H1 (cell line): ENCODE measurements at regions not wholly inside any gene's neighbourhood (a gene's known extent, or its start where the extent isn't known, plus 50 kb on each side); places are given as distances from the start of the nearest gene placed in this dataset.

ENCODE experiments used
- CTCF ChIA-PET: fragments of 300-600 bp; sonication (Branson Sonifier 250); formaldehyde crosslinking; loops from one replicate; lab custom pipeline; 2021; ENCODE audit not compliant: partially characterized antibody; lab: Charles Lee
- POLR2A ChIA-PET: fragments of 300-600 bp; sonication (Branson Sonifier 250); formaldehyde crosslinking; loops from one replicate; lab custom pipeline; 2021; ENCODE audit warnings: inconsistent platforms; ENCODE audit not compliant: partially characterized antibody; lab: Charles Lee
- DNase-seq, 2 experiments: peaks; one replicate each; pipeline versions ENCODE4 v3.0.0 to v3.0.0-alpha.2; 2010 to 2022; ENCODE audit warnings: low spot score in 2 of 2, low read depth in 1 of 2, mixed read lengths in 1 of 2
- FAIRE-seq: peaks from 2 replicates; lab custom pipeline; 2011; peaks lifted over from hg19 to GRCh38; lab: Jason Lieb, UNC
- H2AFZ ChIP-seq: 2 replicates; pipeline ENCODE4 v1.8.1; 2012; ENCODE audit warnings: low read length, inconsistent platforms
- H2AK5ac ChIP-seq: 2 replicates; pipeline ENCODE4 v1.6.1; 2013; ENCODE audit warnings: low read depth, low read length
- H2BK120ac ChIP-seq: replicated peaks from 2 replicates; pipeline ENCODE3; 2013; ENCODE audit warnings: low read depth, low read length, inconsistent platforms
- H2BK12ac ChIP-seq: 2 replicates; pipeline ENCODE4 v1.6.1; 2013; ENCODE audit warnings: low read depth, low read length
- H2BK15ac ChIP-seq: 2 replicates; pipeline ENCODE4 v1.6.1; 2013; ENCODE audit warnings: low read length
- H2BK20ac ChIP-seq: 2 replicates; pipeline ENCODE4 v1.6.1; 2013; ENCODE audit warnings: low read length
- H2BK5ac ChIP-seq: 2 replicates; pipeline ENCODE4 v1.6.1; 2013; ENCODE audit warnings: low read depth, low read length
- H3K14ac ChIP-seq: 2 replicates; pipeline ENCODE4 v1.6.1; 2013; ENCODE audit warnings: inconsistent platforms; ENCODE audit not compliant: insufficient read length
- H3K18ac ChIP-seq: 2 replicates; pipeline ENCODE4 v1.6.1; 2013; ENCODE audit warnings: low read length; ENCODE audit errors: extremely low read depth
- H3K23ac ChIP-seq: 2 replicates; pipeline ENCODE4 v1.6.1; 2013; ENCODE audit warnings: inconsistent platforms; ENCODE audit not compliant: insufficient read length
- H3K23me2 ChIP-seq: 2 replicates; pipeline ENCODE4 v1.6.1; 2013; ENCODE audit warnings: low read depth, low read length
- H3K27ac ChIP-seq: 2 replicates; pipeline ENCODE4 v1.6.1; 2011; ENCODE audit warnings: low read depth, low read length, inconsistent platforms
- H3K27me3 ChIP-seq, 4 experiments: replicated peaks in 1 of 4; 1 replicate in 1 of 4; 2 replicates in 3 of 4; pipeline versions ENCODE4 v1.6.1 to v1.8.1; 2011 to 2013; ENCODE audit warnings: low read length in 3 of 4, mild to moderate bottlenecking in 3 of 4, inconsistent platforms in 2 of 4, mixed read lengths in 2 of 4, moderate library complexity in 1 of 4; ENCODE audit not compliant: control insufficient read depth in 3 of 4, insufficient read depth in 3 of 4; ENCODE audit errors: extremely low read depth in 1 of 4
- H3K36me3 ChIP-seq, 4 experiments: 2 replicates each; pipeline versions ENCODE4 v1.6.1 to v1.8.1; 2011 to 2013; ENCODE audit warnings: mild to moderate bottlenecking in 4 of 4, low read length in 3 of 4, moderate library complexity in 2 of 4, control low read depth in 1 of 4, inconsistent platforms in 1 of 4; ENCODE audit not compliant: insufficient read depth in 4 of 4, control insufficient read depth in 2 of 4
- H3K4ac ChIP-seq: replicated peaks from 2 replicates; pipeline ENCODE3; 2013; ENCODE audit warnings: low read length, low read depth, mixed read lengths, inconsistent platforms; ENCODE audit not compliant: insufficient read length
- H3K4me1 ChIP-seq, 4 experiments: replicated peaks in 1 of 4; 1 replicate in 1 of 4; 2 replicates in 3 of 4; pipeline versions ENCODE4 v1.6.1 to v1.8.1; 2011 to 2013; ENCODE audit warnings: low read length in 3 of 4, inconsistent platforms in 2 of 4, mixed read lengths in 1 of 4; ENCODE audit not compliant: insufficient read depth in 4 of 4, control insufficient read depth in 3 of 4
- H3K4me2 ChIP-seq, 2 experiments: 2 replicates each; pipeline versions ENCODE4 v1.6.1 to v1.8.1; 2011 to 2013; ENCODE audit warnings: low read depth in 2 of 2, low read length in 2 of 2, control low read depth in 1 of 2, inconsistent platforms in 1 of 2, mild to moderate bottlenecking in 1 of 2; ENCODE audit not compliant: insufficient read depth in 1 of 2
- H3K4me3 ChIP-seq, 4 experiments: fragments of 200-600, 300-600 bp in 1 of 4; sonication (generic), shearing (Covaris generic), sonication (Bioruptor Twin) in 1 of 4; 2 replicates each; pipeline versions ENCODE4 v1.5.1 to v1.8.1; 2011 to 2016; ENCODE audit warnings: low read length in 4 of 4, low read depth in 3 of 4, control low read depth in 2 of 4, inconsistent platforms in 2 of 4, mild to moderate bottlenecking in 2 of 4, mixed read lengths in 1 of 4, moderate library complexity in 1 of 4; ENCODE audit not compliant: insufficient read depth in 2 of 4; ENCODE audit errors: extremely low read depth in 1 of 4
- H3K56ac ChIP-seq: replicated peaks from 2 replicates; pipeline ENCODE3; 2013; ENCODE audit warnings: low read depth, mild to moderate bottlenecking, mixed read lengths, low read length, inconsistent platforms; ENCODE audit not compliant: insufficient read length
- H3K79me1 ChIP-seq: 2 replicates; pipeline ENCODE4 v1.6.1; 2013; ENCODE audit warnings: low read depth, low read length, control low read depth
- H3K79me2 ChIP-seq, 2 experiments: 2 replicates each; pipeline versions ENCODE4 v1.6.1 to v1.8.1; 2012 to 2013; ENCODE audit warnings: low read length in 2 of 2, mild to moderate bottlenecking in 2 of 2, inconsistent platforms in 1 of 2; ENCODE audit not compliant: insufficient read depth in 2 of 2, control insufficient read depth in 1 of 2
- H3K9ac ChIP-seq, 4 experiments: replicated peaks in 1 of 4; 1 replicate in 1 of 4; 2 replicates in 3 of 4; pipeline versions ENCODE4 v1.6.1 to v1.8.1; 2011 to 2013; ENCODE audit warnings: low read depth in 3 of 4, low read length in 3 of 4, control low read depth in 2 of 4, mild to moderate bottlenecking in 2 of 4, moderate library complexity in 2 of 4, inconsistent platforms in 1 of 4; ENCODE audit errors: extremely low read depth in 1 of 4
- H3K9me3 ChIP-seq, 2 experiments: 2 replicates each; pipeline versions ENCODE4 v1.6.1 to v1.8.1; 2012 to 2013; ENCODE audit warnings: mild to moderate bottlenecking in 2 of 2, moderate library complexity in 2 of 2, control low read depth in 1 of 2, inconsistent platforms in 1 of 2, low read depth in 1 of 2, low read length in 1 of 2, mixed read lengths in 1 of 2; ENCODE audit not compliant: insufficient read depth in 2 of 2
- H4K20me1 ChIP-seq, 2 experiments: replicated peaks in 1 of 2; 2 replicates each; pipeline versions ENCODE3 to v1.8.1; 2011 to 2013; ENCODE audit warnings: inconsistent platforms in 2 of 2, low read length in 2 of 2, mild to moderate bottlenecking in 1 of 2; ENCODE audit not compliant: insufficient read depth in 2 of 2, control insufficient read depth in 1 of 2
- H4K5ac ChIP-seq: 2 replicates; pipeline ENCODE4 v1.6.1; 2013; ENCODE audit warnings: low read length, low read depth, mixed read lengths, inconsistent platforms; ENCODE audit not compliant: insufficient read length
- H4K8ac ChIP-seq: 2 replicates; pipeline ENCODE4 v1.8.0; 2013; ENCODE audit warnings: mild to moderate bottlenecking, moderate library complexity, low read length, inconsistent platforms; ENCODE audit not compliant: insufficient read depth; ENCODE audit errors: extremely low read depth
- H4K91ac ChIP-seq: replicated peaks from 2 replicates; pipeline ENCODE3; 2013; ENCODE audit warnings: low read length, mixed read lengths, inconsistent platforms; ENCODE audit not compliant: insufficient read length
- CBX5 ChIP-seq: fragments of 300-800, 300-1000 bp; sonication (generic); IDR thresholded peaks from 2 replicates; pipeline ENCODE4 v1.7.1; 2016; ENCODE audit warnings: antibody characterized with exemption, low read length, low read depth
- EP300 ChIP-seq, 2 experiments: IDR thresholded peaks; 1 replicate in 1 of 2; 2 replicates in 1 of 2; pipeline ENCODE4 v1.6.1; 2011 to 2012; ENCODE audit warnings: low read depth in 2 of 2, low read length in 2 of 2, mild to moderate bottlenecking in 2 of 2, borderline replicate concordance in 1 of 2, inconsistent platforms in 1 of 2, moderate library complexity in 1 of 2
- JUND ChIP-seq: IDR thresholded peaks from 2 replicates; pipeline ENCODE4 v1.6.1; 2011; ENCODE audit warnings: mild to moderate bottlenecking, improper control_type of control experiment, low read length
- POLR2A ChIP-seq, 2 experiments: IDR thresholded peaks; 1 replicate in 1 of 2; 2 replicates in 1 of 2; pipeline ENCODE4 v1.6.1; 2011; ENCODE audit warnings: low read depth in 2 of 2, low read length in 2 of 2, mild to moderate bottlenecking in 2 of 2; ENCODE audit errors: control extremely low read depth in 1 of 2
- POU5F1 ChIP-seq: IDR thresholded peaks from 2 replicates; pipeline ENCODE4 v1.6.1; 2011; ENCODE audit warnings: low read depth, mild to moderate bottlenecking, low read length, moderate library complexity
- RBBP5 ChIP-seq: IDR thresholded peaks from 2 replicates; pipeline ENCODE4 v1.7.1; 2012; ENCODE audit warnings: low read depth, mild to moderate bottlenecking, inconsistent platforms, low read length, moderate library complexity, borderline replicate concordance
- TBP ChIP-seq: IDR thresholded peaks from 2 replicates; pipeline ENCODE4 v1.6.1; 2011; ENCODE audit warnings: low read depth, low read length, improper control_type of control experiment
- WGBS, 2 experiments: shearing (Covaris generic) in 1 of 2; methylation state at CpG; one replicate each; pipeline versions ENCODE4 v1.1.6 to v1.1.7; 2013 to 2015; ENCODE audit warnings: low lambda C conversion rate in 2 of 2, mixed read lengths in 2 of 2, inconsistent platforms in 1 of 2, low coverage in 1 of 2, missing lambda C conversion rate in 1 of 2; ENCODE audit not compliant: insufficient replicate concordance in 2 of 2, insufficient coverage in 1 of 2, insufficient read length in 1 of 2; ENCODE audit errors: extremely low coverage in 1 of 2, missing lambda C conversion rate in 1 of 2; 5-methylcytosine and 5-hydroxymethylcytosine counted together
- TF ChIP-seq, protein P1 (sequence below): IDR thresholded peaks from 2 replicates; pipeline ENCODE4 v1.6.1; 2012; ENCODE audit warnings: low read length, inconsistent platforms

DNA sequence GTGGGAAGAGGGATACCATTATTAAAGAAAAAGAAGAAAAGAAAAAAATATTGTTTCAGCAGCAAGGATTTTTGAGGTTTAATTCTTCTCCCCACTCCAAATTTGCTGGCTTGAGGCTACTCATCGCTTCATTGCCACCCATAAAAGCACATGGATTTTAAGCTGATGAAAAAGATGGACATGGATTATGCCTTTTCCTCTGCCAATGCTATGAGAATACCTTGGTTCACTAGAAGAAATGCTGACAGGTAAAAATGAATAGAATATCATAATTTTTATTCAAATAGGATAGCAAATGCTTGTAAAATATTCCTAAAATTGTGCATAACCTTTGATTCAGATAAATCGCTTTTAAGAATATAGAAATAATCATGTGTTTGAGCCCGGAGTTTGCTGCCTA, 289.7 kb upstream of the DPYD start:
- DNase-seq (no peak), FAIRE-seq (no peak)
- Histone ChIP-seq H2AK5ac (no peak overlapping the region), H3K14ac (no peak overlapping the region), H3K4ac (no peak overlapping the region), H3K27ac (no peak overlapping the region), H4K5ac (no peak overlapping the region), H3K36me3 (no peaks in the 10 kb centered on the region), H2BK12ac (no peak overlapping the region), H3K27me3 (peaks cover 0 to 10% (median 6%) of the 10 kb centered on the region in 4 experiments; a peak in 4 of 7 replicates), H2BK5ac (no peak overlapping the region), H2BK15ac (no peak overlapping the region), H3K9ac (no peak overlapping the region), H4K91ac (no peak overlapping the region), H3K79me2 (no peaks in the 10 kb centered on the region), H3K23ac (no peak overlapping the region), H3K56ac (no peak overlapping the region), H3K18ac (no peak overlapping the region), H3K4me3 (no peak overlapping the region), H3K4me1 (peaks cover 0 to 7% (median 4%) of the 10 kb centered on the region in 4 experiments; a peak in 4 of 7 replicates), H3K79me1 (no peaks in the 10 kb centered on the region), H3K23me2 (no peaks in the 10 kb centered on the region), H3K4me2 (peak overlapping the region in 1 of 2 experiments; percentile 10; a peak in 1 of 4 replicates), H4K8ac (no peak overlapping the region), H2AFZ (no peak overlapping the region; the same call in 1 of the 2 replicates), H2BK20ac (no peak overlapping the region), H2BK120ac (no peak overlapping the region), H4K20me1 (no peaks in the 10 kb centered on the region), H3K9me3 (no peaks in the 10 kb centered on the region)
- TF ChIP-seq TBP (no peak), EP300 (IDR thresholded peaks at IDR 0.05; ENCODE audit: borderline replicate concordance in 1 of 2, low read depth in 2 of 2, low read length in 2 of 2) (no peak), CBX5 (no peak), POU5F1 (no peak), RBBP5 (no peak), POLR2A (IDR thresholded peaks at IDR 0.05; ENCODE audit: control extremely low read depth in 1 of 2, low read depth in 2 of 2, low read length in 2 of 2) (no peak), JUND (no peak)
- TF ChIP-seq, protein P1, sequence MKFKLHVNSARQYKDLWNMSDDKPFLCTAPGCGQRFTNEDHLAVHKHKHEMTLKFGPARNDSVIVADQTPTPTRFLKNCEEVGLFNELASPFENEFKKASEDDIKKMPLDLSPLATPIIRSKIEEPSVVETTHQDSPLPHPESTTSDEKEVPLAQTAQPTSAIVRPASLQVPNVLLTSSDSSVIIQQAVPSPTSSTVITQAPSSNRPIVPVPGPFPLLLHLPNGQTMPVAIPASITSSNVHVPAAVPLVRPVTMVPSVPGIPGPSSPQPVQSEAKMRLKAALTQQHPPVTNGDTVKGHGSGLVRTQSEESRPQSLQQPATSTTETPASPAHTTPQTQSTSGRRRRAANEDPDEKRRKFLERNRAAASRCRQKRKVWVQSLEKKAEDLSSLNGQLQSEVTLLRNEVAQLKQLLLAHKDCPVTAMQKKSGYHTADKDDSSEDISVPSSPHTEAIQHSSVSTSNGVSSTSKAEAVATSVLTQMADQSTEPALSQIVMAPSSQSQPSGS = no peak
- WGBS, 2 experiments = 92% methylated on average over 3 of the region's 3 CpGs; no CpG with 5 or more reads in 1 of the 2 experiments
- POLR2A ChIA-PET = no interaction called here
- CTCF ChIA-PET = no interaction called here
